Calu3 (cell line): ENCODE measurements at regions not wholly inside any gene's neighbourhood (a gene's known extent, or its start where the extent isn't known, plus 50 kb on each side); places are given as distances from the start of the nearest gene placed in this dataset.

Source experiments
- BruUV-seq: library from RNA; stranded (reverse); fragments of 400-500 nt; replicated peaks from 2 replicates; lab custom pipeline; 2021; lab: Mats Ljungman, UMichigan
- CTCF ChIA-PET: fragments of 300-600 bp; sonication (Branson Sonifier 250); formaldehyde crosslinking; loops from one replicate; lab custom pipeline; 2022; ENCODE audit warnings: antibody characterized with exemption; lab: Charles Lee
- DNase-seq: peaks from one replicate; pipeline ENCODE4 v3.0.0; 2022
- H3K27ac Mint-ChIP-seq: one replicate; pipeline ENCODE4 v1.8.0; 2022; ENCODE audit warnings: mixed read lengths; ENCODE audit not compliant: unreplicated experiment
- H3K27me3 Mint-ChIP-seq: one replicate; pipeline ENCODE4 v1.8.0; 2022; ENCODE audit warnings: mixed read lengths; ENCODE audit not compliant: unreplicated experiment
- H3K36me3 Mint-ChIP-seq: one replicate; pipeline ENCODE4 v1.8.0; 2022; ENCODE audit warnings: mild to moderate bottlenecking, moderate library complexity, mixed read lengths; ENCODE audit not compliant: insufficient read depth, unreplicated experiment
- H3K4me1 Mint-ChIP-seq: one replicate; pipeline ENCODE4 v1.8.0; 2022; ENCODE audit warnings: mild to moderate bottlenecking, low read depth, mixed read lengths; ENCODE audit not compliant: unreplicated experiment
- H3K4me3 Mint-ChIP-seq: one replicate; pipeline ENCODE4 v1.8.0; 2022; ENCODE audit warnings: mild to moderate bottlenecking, low read depth, moderate library complexity, mixed read lengths; ENCODE audit not compliant: unreplicated experiment
- H3K9me3 Mint-ChIP-seq: one replicate; pipeline ENCODE4 v1.8.0; 2022; ENCODE audit warnings: low read depth, mixed read lengths; ENCODE audit not compliant: unreplicated experiment
- intact Hi-C: fragments of 100-400 bp; cut with micrococcal nuclease; formaldehyde crosslinking; loops from one replicate; pipeline ENCODE4 v1.10.0; 2022; ENCODE audit not compliant: unreplicated experiment
- TF ChIP-seq, protein P1 (sequence below): fragments of 200-600 bp; IDR thresholded peaks from one replicate; pipeline ENCODE4 v1.8.0; 2022; ENCODE audit warnings: antibody characterized with exemption; ENCODE audit not compliant: unreplicated experiment

DNA sequence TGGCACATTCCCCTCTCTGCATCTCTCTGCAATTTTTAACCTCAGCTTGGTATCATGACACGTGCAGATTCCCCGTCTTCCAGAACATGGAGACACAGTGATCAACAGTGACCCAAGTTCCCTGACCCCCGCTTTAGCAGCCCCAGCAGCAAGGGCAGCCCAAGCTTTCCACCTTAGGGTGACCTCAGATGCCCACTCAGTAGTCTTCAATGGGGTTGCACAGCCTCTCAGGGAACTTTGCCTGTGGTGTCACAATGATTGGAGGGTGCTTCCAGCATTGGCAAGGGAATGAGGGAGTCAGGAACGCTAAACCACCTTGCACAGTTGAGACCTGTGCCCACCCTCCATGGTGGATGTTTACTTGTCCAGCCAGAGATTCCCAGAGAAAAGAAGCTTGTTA is 287.1 kb upstream of the CDH4 start:
- H3K36me3 Mint-ChIP-seq: no peaks in the 10 kb centered on the region
- H3K4me3 Mint-ChIP-seq: no peak overlapping the region

GRCh38 chr20:60966031-60966430 is 286.0 kb upstream of the CDH4 start:
- CTCF ChIA-PET: no interaction called here
- Mint-ChIP-seq H3K4me3 (no peak overlapping the region), H3K4me1 (no peaks in the 10 kb centered on the region), H3K36me3 (no peaks in the 10 kb centered on the region), H3K27me3 (no peaks in the 10 kb centered on the region), H3K27ac (no peak overlapping the region), H3K9me3 (peaks cover 3% of the 10 kb centered on the region)
- BruUV-seq: no TSS peak
- intact Hi-C loops: no loop called here
- DNase-seq: no peak
- TF ChIP-seq, protein P1, sequence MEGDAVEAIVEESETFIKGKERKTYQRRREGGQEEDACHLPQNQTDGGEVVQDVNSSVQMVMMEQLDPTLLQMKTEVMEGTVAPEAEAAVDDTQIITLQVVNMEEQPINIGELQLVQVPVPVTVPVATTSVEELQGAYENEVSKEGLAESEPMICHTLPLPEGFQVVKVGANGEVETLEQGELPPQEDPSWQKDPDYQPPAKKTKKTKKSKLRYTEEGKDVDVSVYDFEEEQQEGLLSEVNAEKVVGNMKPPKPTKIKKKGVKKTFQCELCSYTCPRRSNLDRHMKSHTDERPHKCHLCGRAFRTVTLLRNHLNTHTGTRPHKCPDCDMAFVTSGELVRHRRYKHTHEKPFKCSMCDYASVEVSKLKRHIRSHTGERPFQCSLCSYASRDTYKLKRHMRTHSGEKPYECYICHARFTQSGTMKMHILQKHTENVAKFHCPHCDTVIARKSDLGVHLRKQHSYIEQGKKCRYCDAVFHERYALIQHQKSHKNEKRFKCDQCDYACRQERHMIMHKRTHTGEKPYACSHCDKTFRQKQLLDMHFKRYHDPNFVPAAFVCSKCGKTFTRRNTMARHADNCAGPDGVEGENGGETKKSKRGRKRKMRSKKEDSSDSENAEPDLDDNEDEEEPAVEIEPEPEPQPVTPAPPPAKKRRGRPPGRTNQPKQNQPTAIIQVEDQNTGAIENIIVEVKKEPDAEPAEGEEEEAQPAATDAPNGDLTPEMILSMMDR: no peak

More for the DNA sequence above, 287.1 kb upstream of the CDH4 start:
- no peak for DNase-seq
- intact Hi-C loops: no loop called here
- no TSS peak for BruUV-seq
- TF ChIP-seq, protein P1: no peak
- Mint-ChIP-seq H3K27ac (no peak overlapping the region), H3K9me3 (peaks cover 8% of the 10 kb centered on the region), H3K27me3 (no peaks in the 10 kb centered on the region), H3K4me1 (no peaks in the 10 kb centered on the region)
- CTCF ChIA-PET: no interaction called here

DNA sequence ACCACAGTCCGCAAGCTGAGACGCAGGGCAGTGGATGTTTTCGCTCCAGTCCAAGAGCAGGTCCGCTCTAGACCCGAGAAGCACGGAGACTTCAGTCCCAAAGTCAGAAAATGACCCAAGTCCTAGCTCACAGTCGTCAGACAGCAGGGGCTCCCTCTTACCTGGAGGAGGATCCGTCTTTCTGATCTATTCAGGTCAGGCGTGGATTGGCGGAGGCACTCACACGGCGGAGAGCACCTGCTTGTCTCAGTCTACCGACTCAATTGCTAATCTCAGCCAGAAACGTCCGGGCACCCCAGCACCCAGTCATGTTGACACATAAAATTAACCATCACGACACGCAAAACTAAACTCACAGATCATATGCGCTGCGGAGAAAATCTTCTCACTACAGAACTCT is 285.3 kb upstream of the CDH4 start:
- CTCF ChIA-PET: no interaction called here
- no peaks in the 10 kb centered on the region for H3K27me3 Mint-ChIP-seq
- no peaks in the 10 kb centered on the region for H3K36me3 Mint-ChIP-seq
- no peak overlapping the region for H3K4me3 Mint-ChIP-seq
- no peak for DNase-seq
- H3K27ac Mint-ChIP-seq: no peak overlapping the region
- no peaks in the 10 kb centered on the region for H3K4me1 Mint-ChIP-seq
- intact Hi-C loops: no loop called here
- TF ChIP-seq, protein P1: no peak
- H3K9me3 Mint-ChIP-seq: peaks cover 3% of the 10 kb centered on the region
- no TSS peak for BruUV-seq

DNA sequence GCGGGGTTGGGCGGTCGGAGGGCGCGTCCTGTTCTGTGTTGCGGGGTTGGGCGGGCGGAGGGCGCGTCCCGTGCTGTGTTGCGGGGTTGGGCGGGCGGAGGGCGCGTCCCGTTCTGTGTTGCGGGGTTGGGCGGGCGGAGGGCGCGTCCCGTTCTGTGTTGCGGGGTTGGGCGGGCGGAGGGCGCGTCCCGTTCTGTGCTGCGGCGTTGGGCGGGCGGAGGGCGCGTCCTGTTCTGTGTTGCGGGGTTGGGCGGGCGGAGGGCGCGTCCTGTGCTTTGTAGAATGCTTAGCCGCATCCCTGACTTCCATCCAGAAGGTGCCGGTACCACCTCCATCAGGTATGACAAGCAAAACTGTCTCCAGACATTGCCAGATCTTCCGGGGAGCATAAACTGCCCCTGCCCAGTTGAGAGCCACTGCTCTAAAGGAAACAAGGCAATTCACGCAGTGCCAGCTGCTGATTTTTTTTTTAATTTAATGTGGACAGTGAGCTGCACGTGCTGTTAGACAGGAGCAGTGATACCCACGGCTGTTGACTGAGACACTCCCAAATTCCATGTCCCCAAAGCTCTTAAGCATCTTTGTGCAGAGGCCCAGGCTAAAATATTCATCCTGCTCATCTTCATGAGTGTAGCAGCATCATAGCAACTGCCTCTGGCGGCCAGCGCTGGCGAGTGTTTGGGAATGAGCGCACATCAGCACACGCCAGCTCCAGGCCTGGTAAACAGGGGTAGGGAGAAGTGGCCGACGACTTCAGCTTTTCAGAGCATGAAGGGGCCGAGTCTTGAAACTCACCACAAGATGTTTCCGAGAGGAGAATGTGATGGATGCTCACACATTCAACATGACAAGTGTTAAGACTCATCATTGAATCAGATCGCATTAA is 284.4 kb upstream of the CDH4 start:
- H3K27ac Mint-ChIP-seq: no peak overlapping the region
- TF ChIP-seq, protein P1: no peak
- peaks cover 3% of the 10 kb centered on the region for H3K9me3 Mint-ChIP-seq
- CTCF ChIA-PET: no interaction called here
- no peak for DNase-seq
- H3K4me3 Mint-ChIP-seq: no peak overlapping the region
- no TSS peak for BruUV-seq
- no peaks in the 10 kb centered on the region for H3K27me3 Mint-ChIP-seq
- H3K36me3 Mint-ChIP-seq: no peaks in the 10 kb centered on the region
- intact Hi-C loops: no loop called here
- H3K4me1 Mint-ChIP-seq: no peaks in the 10 kb centered on the region
